ENCODE measurements at regions not wholly inside any gene's neighbourhood (a gene's known extent, or its start where the extent isn't known, plus 50 kb on each side); places are given as distances from the start of the nearest gene placed in this dataset.

DNA sequence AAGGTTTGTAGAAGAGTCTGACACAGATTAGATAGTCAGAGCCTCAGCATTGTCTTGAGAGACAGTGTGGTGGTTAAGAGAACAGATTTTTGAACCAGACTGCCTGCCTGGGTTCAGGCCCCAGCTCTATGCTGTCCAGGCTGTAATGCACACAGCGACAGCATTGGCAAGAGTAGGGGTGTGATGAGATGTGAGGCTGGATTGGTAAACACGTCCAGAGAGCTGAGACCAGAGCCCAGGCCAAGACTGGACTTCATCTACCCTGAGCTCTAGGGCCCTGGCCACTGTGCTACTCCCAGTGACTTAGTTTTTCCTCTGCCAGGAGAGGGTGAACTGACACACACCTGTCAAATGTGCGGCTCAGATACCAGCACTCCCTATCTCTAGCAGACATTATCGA lies 360.4 kb downstream of the RPS24 start:
- TF ChIP-seq YY1 (IDR thresholded peaks at IDR 0.05; ENCODE audit: insufficient read depth, insufficient read length) (no peak), ZNF274 (IDR thresholded peaks at IDR 0.05; ENCODE audit: low read depth, low read length) (no peak)
